ENCODE measurements at regions not wholly inside any gene's neighbourhood (a gene's known extent, or its start where the extent isn't known, plus 50 kb on each side); places are given as distances from the start of the nearest gene placed in this dataset.

DNA sequence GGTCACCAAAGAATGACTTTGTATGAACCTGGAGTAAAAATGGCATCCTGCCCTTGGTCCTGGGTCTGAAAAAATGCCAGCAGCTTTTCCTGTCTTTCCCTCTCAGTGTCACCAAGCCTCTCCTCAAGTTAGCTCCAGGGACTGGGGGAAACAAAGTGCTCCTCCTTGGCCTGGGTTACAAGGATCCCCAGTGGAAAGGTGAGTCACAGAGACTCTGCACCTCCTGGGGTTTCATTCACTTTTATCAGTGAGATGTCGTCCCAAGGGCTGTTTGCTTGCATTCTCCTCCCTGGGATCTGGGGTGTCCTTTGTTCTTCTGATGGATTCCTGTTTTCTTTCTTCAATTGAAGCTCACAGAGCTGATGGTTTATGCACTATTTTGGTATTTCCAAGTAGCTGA lies 93.2 kb upstream of the CSNK1A1L start (continued):
- TF ChIP-seq ZNF462 (CRISPR knock-in tag; IDR thresholded peaks at IDR 0.05) (peak; percentile 92), ZNF114 (CRISPR knock-in tag; IDR thresholded peaks at IDR 0.05) (no peak; the same call in 1 of the 2 replicates)

DNA sequence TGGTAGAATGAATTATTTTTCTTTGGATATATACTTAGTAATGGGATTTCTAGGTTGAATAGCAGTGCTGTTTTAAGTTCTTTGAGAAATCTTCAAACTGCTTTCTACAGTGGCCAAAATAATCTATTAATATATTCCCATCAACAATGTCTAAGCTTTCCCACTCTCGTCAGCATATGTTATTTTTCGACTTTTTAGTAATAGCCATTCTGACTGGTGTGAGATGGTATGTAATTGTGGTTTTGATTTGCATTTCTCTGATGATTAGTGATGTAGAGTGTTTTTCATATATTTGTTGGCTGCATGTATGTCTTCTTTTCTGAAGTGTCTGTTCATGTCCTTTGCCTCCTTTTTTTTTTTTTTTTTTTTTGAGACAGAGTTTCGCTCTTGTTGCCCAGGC lies 90.2 kb upstream of the CSNK1A1L start:
- ATAC-seq (no peak), DNase-seq (ENCODE audit: low spot score) (no peak)
- no peaks in the 10 kb centered on the region; the same call in 2 of the 3 replicates for H3K9me3 Mint-ChIP-seq
- Histone ChIP-seq H3K79me2 (replicated peaks; ENCODE audit: insufficient read depth) (no peaks in the 10 kb centered on the region), H2AFZ (no peak overlapping the region), H3K4me3 (no peak overlapping the region), H3K9me2 (ENCODE audit: insufficient read depth) (no peaks in the 10 kb centered on the region), H4K20me1 (replicated peaks; ENCODE audit: insufficient read depth) (no peaks in the 10 kb centered on the region), H3K4me1 (ENCODE audit: insufficient read depth) (peaks cover 13% of the 10 kb centered on the region; the same call in 1 of the 2 replicates), H3K27ac (ENCODE audit: low read depth) (no peak overlapping the region), H3K36me3 (ENCODE audit: insufficient read depth) (no peaks in the 10 kb centered on the region), H3K27me3 (ENCODE audit: insufficient read depth) (no peaks in the 10 kb centered on the region), H3F3A (replicated peaks; ENCODE audit: low read depth) (no peaks in the 10 kb centered on the region), H3K4me2 (no peak overlapping the region)
- no peaks in the 10 kb centered on the region for H3K36me3 Mint-ChIP-seq (ENCODE audit: low read depth)
- H3K4me3 Mint-ChIP-seq: no peak overlapping the region
- H3K27ac Mint-ChIP-seq: no peak overlapping the region
- peaks cover 24% of the 10 kb centered on the region for H3K4me1 Mint-ChIP-seq
- H3K27me3 Mint-ChIP-seq (ENCODE audit: insufficient read depth, low read depth, poor library complexity): peaks cover 2% of the 10 kb centered on the region
- no peak for TF ChIP-seq JUNB (IDR thresholded peaks at IDR 0.05; ENCODE audit: unreplicated experiment)
- TF ChIP-seq POLR2AphosphoS5 (IDR thresholded peaks at IDR 0.05; ENCODE audit: low read depth): no peak
- TF ChIP-seq ZNF331 (CRISPR knock-in tag; IDR thresholded peaks at IDR 0.05; ENCODE audit: low read depth): no peak
- no peak for TF ChIP-seq ZNF114 (CRISPR knock-in tag; IDR thresholded peaks at IDR 0.05)
- TF ChIP-seq ZNF462 (CRISPR knock-in tag; IDR thresholded peaks at IDR 0.05): no peak
- TF ChIP-seq, protein P1, sequence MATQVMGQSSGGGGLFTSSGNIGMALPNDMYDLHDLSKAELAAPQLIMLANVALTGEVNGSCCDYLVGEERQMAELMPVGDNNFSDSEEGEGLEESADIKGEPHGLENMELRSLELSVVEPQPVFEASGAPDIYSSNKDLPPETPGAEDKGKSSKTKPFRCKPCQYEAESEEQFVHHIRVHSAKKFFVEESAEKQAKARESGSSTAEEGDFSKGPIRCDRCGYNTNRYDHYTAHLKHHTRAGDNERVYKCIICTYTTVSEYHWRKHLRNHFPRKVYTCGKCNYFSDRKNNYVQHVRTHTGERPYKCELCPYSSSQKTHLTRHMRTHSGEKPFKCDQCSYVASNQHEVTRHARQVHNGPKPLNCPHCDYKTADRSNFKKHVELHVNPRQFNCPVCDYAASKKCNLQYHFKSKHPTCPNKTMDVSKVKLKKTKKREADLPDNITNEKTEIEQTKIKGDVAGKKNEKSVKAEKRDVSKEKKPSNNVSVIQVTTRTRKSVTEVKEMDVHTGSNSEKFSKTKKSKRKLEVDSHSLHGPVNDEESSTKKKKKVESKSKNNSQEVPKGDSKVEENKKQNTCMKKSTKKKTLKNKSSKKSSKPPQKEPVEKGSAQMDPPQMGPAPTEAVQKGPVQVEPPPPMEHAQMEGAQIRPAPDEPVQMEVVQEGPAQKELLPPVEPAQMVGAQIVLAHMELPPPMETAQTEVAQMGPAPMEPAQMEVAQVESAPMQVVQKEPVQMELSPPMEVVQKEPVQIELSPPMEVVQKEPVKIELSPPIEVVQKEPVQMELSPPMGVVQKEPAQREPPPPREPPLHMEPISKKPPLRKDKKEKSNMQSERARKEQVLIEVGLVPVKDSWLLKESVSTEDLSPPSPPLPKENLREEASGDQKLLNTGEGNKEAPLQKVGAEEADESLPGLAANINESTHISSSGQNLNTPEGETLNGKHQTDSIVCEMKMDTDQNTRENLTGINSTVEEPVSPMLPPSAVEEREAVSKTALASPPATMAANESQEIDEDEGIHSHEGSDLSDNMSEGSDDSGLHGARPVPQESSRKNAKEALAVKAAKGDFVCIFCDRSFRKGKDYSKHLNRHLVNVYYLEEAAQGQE (IDR thresholded peaks at IDR 0.05; ENCODE audit: unreplicated experiment): no peak

Measured in GM23338 (cell line).